ENCODE measurements at regions not wholly inside any gene's neighbourhood (a gene's known extent, or its start where the extent isn't known, plus 50 kb on each side); places are given as distances from the start of the nearest gene placed in this dataset.

- peaks cover 11% of the 10 kb centered on the region for H3K4me1 Mint-ChIP-seq (ENCODE audit: low read depth)
- ChIA-PET CTCF (no interaction called here), POLR2A (no interaction called here)
- Histone ChIP-seq H3K27ac (ENCODE audit: low read depth in 1 of 2, low read length in 2 of 2) (no peak overlapping the region), H3K4me3 (ENCODE audit: low read length) (no peak overlapping the region), H3K36me3 (ENCODE audit: insufficient read depth, low read length) (no peaks in the 10 kb centered on the region), H3K27me3 (ENCODE audit: control insufficient read depth in 1 of 2, insufficient read depth in 2 of 2, low read length in 2 of 2) (no peaks in the 10 kb centered on the region), H3K9me3 (ENCODE audit: control insufficient read depth in 1 of 2, insufficient read depth in 1 of 2, low read length in 2 of 2) (no peaks in the 10 kb centered on the region), H3K4me1 (ENCODE audit: insufficient read depth, low read length) (peaks cover 4% of the 10 kb centered on the region)
- no peak overlapping the region for H3K27ac Mint-ChIP-seq
- H3K9me3 Mint-ChIP-seq, result no peaks in the 10 kb centered on the region
- no peak overlapping the region for H3K4me3 Mint-ChIP-seq
- intact Hi-C loops (cut with DNase I, micrococcal nuclease), result no loop called here
- H3K27me3 Mint-ChIP-seq, result peaks cover 8% of the 10 kb centered on the region
- ATAC-seq (ENCODE audit: poor library complexity) (no peak), DNase-seq (no peak)
- H3K36me3 Mint-ChIP-seq (ENCODE audit: low read depth), result no peaks in the 10 kb centered on the region
- no peak for TF ChIP-seq CTCF (IDR thresholded peaks at IDR 0.05)
Measured at GRCh38 chr1:232169436-232169835, 460.5 kb downstream of the SIPA1L2 start.

- ChIA-PET CTCF (no interaction called here), POLR2A (no interaction called here)
- H3K4me3 Mint-ChIP-seq, result no peak overlapping the region
- DNase-seq, result no peak
- no peaks in the 10 kb centered on the region for H3K27me3 Mint-ChIP-seq
- Histone ChIP-seq H3K4me1 (ENCODE audit: insufficient read depth, low read length) (peaks cover 4% of the 10 kb centered on the region), H3K36me3 (ENCODE audit: insufficient read depth, low read length) (no peaks in the 10 kb centered on the region), H3K4me3 (ENCODE audit: low read length) (no peak overlapping the region), H3K27ac (ENCODE audit: low read depth in 1 of 2, low read length in 2 of 2) (no peak overlapping the region), H3K9me3 (ENCODE audit: control insufficient read depth in 1 of 2, insufficient read depth in 1 of 2, low read length in 2 of 2) (no peaks in the 10 kb centered on the region), H3K27me3 (ENCODE audit: control insufficient read depth in 1 of 2, insufficient read depth in 2 of 2, low read length in 2 of 2) (no peaks in the 10 kb centered on the region)
- ATAC-seq (ENCODE audit: poor library complexity), result no peak
- H3K27ac Mint-ChIP-seq, result no peak overlapping the region
- H3K36me3 Mint-ChIP-seq (ENCODE audit: low read depth), result no peaks in the 10 kb centered on the region
- peaks cover 11% of the 10 kb centered on the region for H3K4me1 Mint-ChIP-seq (ENCODE audit: low read depth)
- no peaks in the 10 kb centered on the region for H3K9me3 Mint-ChIP-seq
- intact Hi-C loops (cut with DNase I, micrococcal nuclease), result no loop called here
- no peak for TF ChIP-seq CTCF (IDR thresholded peaks at IDR 0.05)
Measured at GRCh38 chr1:232168508-232168907, 461.4 kb downstream of the SIPA1L2 start.

- Histone ChIP-seq H3K4me3 (ENCODE audit: low read length) (no peak overlapping the region), H3K9me3 (ENCODE audit: control insufficient read depth in 1 of 2, insufficient read depth in 1 of 2, low read length in 2 of 2) (no peaks in the 10 kb centered on the region), H3K4me1 (ENCODE audit: insufficient read depth, low read length) (no peaks in the 10 kb centered on the region), H3K27ac (ENCODE audit: low read depth in 1 of 2, low read length in 2 of 2) (no peak overlapping the region), H3K27me3 (ENCODE audit: control insufficient read depth in 1 of 2, insufficient read depth in 2 of 2, low read length in 2 of 2) (no peaks in the 10 kb centered on the region), H3K36me3 (ENCODE audit: insufficient read depth, low read length) (no peaks in the 10 kb centered on the region)
- ATAC-seq (ENCODE audit: poor library complexity) (no peak), DNase-seq (no peak)
- intact Hi-C loops (cut with DNase I, micrococcal nuclease), result no loop called here
- Mint-ChIP-seq H3K27ac (no peak overlapping the region), H3K4me1 (ENCODE audit: low read depth) (peaks cover under 1% of the 10 kb centered on the region), H3K4me3 (no peak overlapping the region), H3K36me3 (ENCODE audit: low read depth) (no peaks in the 10 kb centered on the region), H3K9me3 (no peaks in the 10 kb centered on the region), H3K27me3 (no peaks in the 10 kb centered on the region)
- no peak for TF ChIP-seq CTCF (IDR thresholded peaks at IDR 0.05)
- POLR2A ChIA-PET, result no interaction called here
- CTCF ChIA-PET, result no interaction called here
Measured at GRCh38 chr1:232166942-232167341, 463.0 kb downstream of the SIPA1L2 start.
